MM.1S (cell line): ENCODE measurements at regions not wholly inside any gene's neighbourhood (a gene's known extent, or its start where the extent isn't known, plus 50 kb on each side); places are given as distances from the start of the nearest gene placed in this dataset.

ENCODE experiments used
- DNase-seq: peaks from one replicate; pipeline ENCODE4 v3.0.0-alpha.2; 2015
- H2AFZ ChIP-seq: fragments of 300-600 bp; sonication (generic); 2 replicates; pipeline ENCODE4 v1.6.0; 2016; ENCODE audit warnings: antibody characterized with exemption, low read length
- H3F3A ChIP-seq: fragments of 300-600 bp; sonication (generic); 2 replicates; pipeline ENCODE4 v1.6.1; 2016; ENCODE audit warnings: mild to moderate bottlenecking, antibody characterized with exemption, low read length, moderate library complexity, mixed read lengths; ENCODE audit not compliant: insufficient read depth
- H3K27ac ChIP-seq: fragments of 300-600 bp; sonication (generic); 2 replicates; pipeline ENCODE4 v1.5.1; 2016; ENCODE audit warnings: mild to moderate bottlenecking, low read length
- H3K27me3 ChIP-seq: fragments of 300-600 bp; sonication (generic); replicated peaks from 2 replicates; pipeline ENCODE4 v1.6.0; 2016; ENCODE audit warnings: low read length; ENCODE audit not compliant: insufficient read depth
- H3K36me3 ChIP-seq: fragments of 300-600 bp; sonication (generic); replicated peaks from 2 replicates; pipeline ENCODE4 v1.6.1; 2016; ENCODE audit warnings: mild to moderate bottlenecking, low read length, mixed read lengths; ENCODE audit not compliant: insufficient read depth
- H3K4me1 ChIP-seq: fragments of 300-600 bp; sonication (generic); 2 replicates; pipeline ENCODE4 v1.6.1; 2016; ENCODE audit warnings: low read length, mixed read lengths
- H3K4me2 ChIP-seq: fragments of 300-600 bp; sonication (generic); 2 replicates; pipeline ENCODE4 v1.6.0; 2016; ENCODE audit warnings: low read depth, low read length
- H3K4me3 ChIP-seq: fragments of 300-600 bp; sonication (generic); 2 replicates; pipeline ENCODE4 v1.5.1; 2016; ENCODE audit warnings: low read length, mixed read lengths
- H3K79me2 ChIP-seq: fragments of 300-600 bp; sonication (generic); 2 replicates; pipeline ENCODE4 v1.6.1; 2016; ENCODE audit warnings: mixed run types, low read length, mixed read lengths
- H3K9ac ChIP-seq: fragments of 300-600 bp; sonication (generic); 2 replicates; pipeline ENCODE4 v1.6.1; 2016; ENCODE audit warnings: low read length, mixed read lengths
- H3K9me2 ChIP-seq: fragments of 300-600 bp; sonication (generic); replicated peaks from 2 replicates; pipeline ENCODE4 v1.6.1; 2016; ENCODE audit warnings: mild to moderate bottlenecking, low read length, mixed read lengths; ENCODE audit not compliant: insufficient read depth
- H3K9me3 ChIP-seq: fragments of 300-600 bp; sonication (generic); replicated peaks from 2 replicates; pipeline ENCODE4 v1.6.1; 2016; ENCODE audit warnings: mild to moderate bottlenecking, low read length, mixed read lengths; ENCODE audit not compliant: insufficient read depth
- H4K20me1 ChIP-seq: fragments of 300-600 bp; sonication (generic); 2 replicates; pipeline ENCODE4 v1.6.1; 2016; ENCODE audit warnings: mild to moderate bottlenecking, low read length, moderate library complexity, mixed read lengths; ENCODE audit not compliant: insufficient read depth
- EZH2 ChIP-seq: fragments of 300-600 bp; sonication (generic); optimal IDR thresholded peaks from 2 replicates; pipeline ENCODE3; 2017; ENCODE audit warnings: low read depth, mild to moderate bottlenecking, antibody characterized with exemption, low read length, mixed read lengths
- EZH2phosphoT487 ChIP-seq: fragments of 300-600 bp; sonication (generic); IDR thresholded peaks from 2 replicates; pipeline ENCODE4 v1.6.1; 2018; ENCODE audit warnings: antibody characterized with exemption, low read length
- TF ChIP-seq, protein P1 (sequence below): fragments of 300-600 bp; sonication (generic); IDR thresholded peaks from 2 replicates; pipeline ENCODE4 v1.5.1; 2016; ENCODE audit warnings: antibody characterized with exemption, low read length, mixed read lengths

GRCh38 chr2:242029422-242030225 is 160.1 kb downstream of the RTP5 start:
- H3K4me1 ChIP-seq = no peaks in the 10 kb centered on the region
- H3F3A ChIP-seq = no peaks in the 10 kb centered on the region
- H3K9me3 ChIP-seq = no peaks in the 10 kb centered on the region
- H2AFZ ChIP-seq = no peak overlapping the region
- no peak overlapping the region for H3K4me2 ChIP-seq
- H3K9me2 ChIP-seq = no peaks in the 10 kb centered on the region
- H4K20me1 ChIP-seq = no peaks in the 10 kb centered on the region
- H3K27ac ChIP-seq = no peak overlapping the region
- no peaks in the 10 kb centered on the region for H3K36me3 ChIP-seq
- no peak for DNase-seq
- H3K79me2 ChIP-seq = no peaks in the 10 kb centered on the region
- no peak overlapping the region for H3K9ac ChIP-seq
- TF ChIP-seq EZH2 (no peak), EZH2phosphoT487 (no peak)
- TF ChIP-seq, protein P1, sequence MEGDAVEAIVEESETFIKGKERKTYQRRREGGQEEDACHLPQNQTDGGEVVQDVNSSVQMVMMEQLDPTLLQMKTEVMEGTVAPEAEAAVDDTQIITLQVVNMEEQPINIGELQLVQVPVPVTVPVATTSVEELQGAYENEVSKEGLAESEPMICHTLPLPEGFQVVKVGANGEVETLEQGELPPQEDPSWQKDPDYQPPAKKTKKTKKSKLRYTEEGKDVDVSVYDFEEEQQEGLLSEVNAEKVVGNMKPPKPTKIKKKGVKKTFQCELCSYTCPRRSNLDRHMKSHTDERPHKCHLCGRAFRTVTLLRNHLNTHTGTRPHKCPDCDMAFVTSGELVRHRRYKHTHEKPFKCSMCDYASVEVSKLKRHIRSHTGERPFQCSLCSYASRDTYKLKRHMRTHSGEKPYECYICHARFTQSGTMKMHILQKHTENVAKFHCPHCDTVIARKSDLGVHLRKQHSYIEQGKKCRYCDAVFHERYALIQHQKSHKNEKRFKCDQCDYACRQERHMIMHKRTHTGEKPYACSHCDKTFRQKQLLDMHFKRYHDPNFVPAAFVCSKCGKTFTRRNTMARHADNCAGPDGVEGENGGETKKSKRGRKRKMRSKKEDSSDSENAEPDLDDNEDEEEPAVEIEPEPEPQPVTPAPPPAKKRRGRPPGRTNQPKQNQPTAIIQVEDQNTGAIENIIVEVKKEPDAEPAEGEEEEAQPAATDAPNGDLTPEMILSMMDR = no peak
- H3K4me3 ChIP-seq = no peak overlapping the region
- peaks cover 41% of the 10 kb centered on the region for H3K27me3 ChIP-seq

DNA sequence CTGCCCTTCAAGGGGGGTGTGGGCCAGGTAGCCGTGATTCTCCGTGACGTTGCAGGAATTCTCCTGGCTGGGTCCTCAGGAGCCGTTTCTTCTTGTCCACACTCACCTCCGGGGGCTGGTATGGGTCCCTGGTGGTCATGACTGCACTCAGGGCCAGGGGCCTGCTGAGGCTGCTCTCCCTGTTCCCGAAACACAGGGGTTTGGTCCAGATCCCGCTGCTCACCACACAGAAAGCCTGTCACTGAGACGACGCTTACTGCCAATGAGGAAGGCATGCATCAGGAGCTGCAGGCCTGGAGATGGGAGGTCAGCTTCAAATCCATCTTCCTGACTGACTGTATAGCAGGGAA is 160.7 kb downstream of the RTP5 start:
- DNase-seq = no peak
- no peak overlapping the region for H2AFZ ChIP-seq
- no peaks in the 10 kb centered on the region for H3K4me1 ChIP-seq
- TF ChIP-seq, protein P1 = no peak
- TF ChIP-seq EZH2 (no peak), EZH2phosphoT487 (no peak)
- no peaks in the 10 kb centered on the region for H3K9me2 ChIP-seq
- no peaks in the 10 kb centered on the region for H3K79me2 ChIP-seq
- no peaks in the 10 kb centered on the region for H3K9me3 ChIP-seq
- H3K4me3 ChIP-seq = no peak overlapping the region
- no peak overlapping the region for H3K9ac ChIP-seq
- H3K4me2 ChIP-seq = no peak overlapping the region
- H3K27me3 ChIP-seq = peaks cover 36% of the 10 kb centered on the region
- H4K20me1 ChIP-seq = no peaks in the 10 kb centered on the region
- no peaks in the 10 kb centered on the region for H3K36me3 ChIP-seq
- H3K27ac ChIP-seq = no peak overlapping the region
- H3F3A ChIP-seq = no peaks in the 10 kb centered on the region

- Histone ChIP-seq H2AFZ (no peak overlapping the region), H3K27me3 (peaks cover 34% of the 10 kb centered on the region), H3K4me3 (no peak overlapping the region), H3K4me1 (no peaks in the 10 kb centered on the region), H3F3A (no peaks in the 10 kb centered on the region), H3K9me2 (no peaks in the 10 kb centered on the region), H3K9ac (no peak overlapping the region), H4K20me1 (no peaks in the 10 kb centered on the region), H3K9me3 (no peaks in the 10 kb centered on the region), H3K79me2 (no peaks in the 10 kb centered on the region), H3K27ac (no peak overlapping the region), H3K4me2 (no peak overlapping the region), H3K36me3 (no peaks in the 10 kb centered on the region)
- TF ChIP-seq EZH2 = no peak
- TF ChIP-seq, protein P1 = no peak
- TF ChIP-seq EZH2phosphoT487 = no peak
- DNase-seq = no peak
Observed at GRCh38 chr2:242030858-242031257, 161.3 kb downstream of the RTP5 start.
